MM.1S (cell line): ENCODE measurements at regions not wholly inside any gene's neighbourhood (a gene's known extent, or its start where the extent isn't known, plus 50 kb on each side); places are given as distances from the start of the nearest gene placed in this dataset.

Experiments
- EZH2 ChIP-seq: fragments of 300-600 bp; sonication (generic); optimal IDR thresholded peaks from 2 replicates; pipeline ENCODE3; 2017; ENCODE audit warnings: low read depth, mild to moderate bottlenecking, antibody characterized with exemption, low read length, mixed read lengths
- TF ChIP-seq, protein P1 (sequence below): fragments of 300-600 bp; sonication (generic); IDR thresholded peaks from 2 replicates; pipeline ENCODE4 v1.5.1; 2016; ENCODE audit warnings: antibody characterized with exemption, low read length, mixed read lengths

GRCh38 chr15:98560338-98560737, 88.0 kb upstream of the IGF1R start:
- TF ChIP-seq, protein P1, sequence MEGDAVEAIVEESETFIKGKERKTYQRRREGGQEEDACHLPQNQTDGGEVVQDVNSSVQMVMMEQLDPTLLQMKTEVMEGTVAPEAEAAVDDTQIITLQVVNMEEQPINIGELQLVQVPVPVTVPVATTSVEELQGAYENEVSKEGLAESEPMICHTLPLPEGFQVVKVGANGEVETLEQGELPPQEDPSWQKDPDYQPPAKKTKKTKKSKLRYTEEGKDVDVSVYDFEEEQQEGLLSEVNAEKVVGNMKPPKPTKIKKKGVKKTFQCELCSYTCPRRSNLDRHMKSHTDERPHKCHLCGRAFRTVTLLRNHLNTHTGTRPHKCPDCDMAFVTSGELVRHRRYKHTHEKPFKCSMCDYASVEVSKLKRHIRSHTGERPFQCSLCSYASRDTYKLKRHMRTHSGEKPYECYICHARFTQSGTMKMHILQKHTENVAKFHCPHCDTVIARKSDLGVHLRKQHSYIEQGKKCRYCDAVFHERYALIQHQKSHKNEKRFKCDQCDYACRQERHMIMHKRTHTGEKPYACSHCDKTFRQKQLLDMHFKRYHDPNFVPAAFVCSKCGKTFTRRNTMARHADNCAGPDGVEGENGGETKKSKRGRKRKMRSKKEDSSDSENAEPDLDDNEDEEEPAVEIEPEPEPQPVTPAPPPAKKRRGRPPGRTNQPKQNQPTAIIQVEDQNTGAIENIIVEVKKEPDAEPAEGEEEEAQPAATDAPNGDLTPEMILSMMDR, result no peak
- no peak for TF ChIP-seq EZH2
